SK-N-SH (cell line): ENCODE measurements at regions not wholly inside any gene's neighbourhood (a gene's known extent, or its start where the extent isn't known, plus 50 kb on each side); places are given as distances from the start of the nearest gene placed in this dataset.

ENCODE experiments used
- CTCF ChIA-PET: fragments of 300-600, 350-600 bp; formaldehyde crosslinking; extraction: SDS; loops from one replicate; lab custom pipeline; 2021; lab: Yijun Ruan, JAX
- POLR2A ChIA-PET: fragments of 350-600 bp; sonication (Branson Sonifier 250); formaldehyde crosslinking; extraction: SDS; loops from one replicate; lab custom pipeline; 2020; ENCODE audit warnings: antibody characterized with exemption, inconsistent platforms; lab: Yijun Ruan, JAX
- DNase-seq: peaks from one replicate; pipeline ENCODE4 v3.0.0; 2012
- H2AFZ ChIP-seq: fragments of 200-600 bp; sonication (generic); 2 replicates; pipeline ENCODE4 v1.8.1; 2016; ENCODE audit warnings: antibody characterized with exemption, mild to moderate bottlenecking, low read depth
- H3F3A ChIP-seq: fragments of 200-600 bp; sonication (generic); replicated peaks from 2 replicates; pipeline ENCODE3; 2016; ENCODE audit warnings: antibody characterized with exemption, mild to moderate bottlenecking; ENCODE audit not compliant: insufficient read depth
- H3K27ac ChIP-seq, 2 experiments: fragments of 200-500 bp in 1 of 2; fragments of 200-600 bp in 1 of 2; sonication (Bioruptor generic) in 1 of 2; sonication (generic), shearing (Covaris generic) in 1 of 2; 2 replicates each; pipeline versions ENCODE4 v1.5.1 to v1.6.1; 2014 to 2016; ENCODE audit warnings: low read depth in 2 of 2, inconsistent platforms in 1 of 2, low read length in 1 of 2, mild to moderate bottlenecking in 1 of 2, mixed read lengths in 1 of 2
- H3K27me3 ChIP-seq: fragments of 200-600 bp; sonication (generic), shearing (Covaris generic); 2 replicates; pipeline ENCODE4 v1.6.1; 2016; ENCODE audit warnings: mixed run types; ENCODE audit not compliant: insufficient read depth
- H3K36me3 ChIP-seq, 2 experiments: fragments of 200-500 bp in 1 of 2; fragments of 200-600 bp in 1 of 2; sonication (Bioruptor generic) in 1 of 2; sonication (generic) in 1 of 2; replicated peaks in 1 of 2; 2 replicates each; pipeline versions ENCODE3 to v1.5.1; 2014 to 2016; ENCODE audit warnings: low read length in 1 of 2, mild to moderate bottlenecking in 1 of 2; ENCODE audit not compliant: insufficient read depth in 2 of 2, control insufficient read depth in 1 of 2
- H3K4me1 ChIP-seq, 2 experiments: fragments of 200-500 bp in 1 of 2; fragments of 200-600 bp in 1 of 2; sonication (Bioruptor generic) in 1 of 2; sonication (generic), shearing (Covaris generic) in 1 of 2; 2 replicates each; pipeline versions ENCODE4 v1.5.1 to v1.6.1; 2014 to 2016; ENCODE audit warnings: low read depth in 1 of 2, low read length in 1 of 2, mixed run types in 1 of 2; ENCODE audit not compliant: insufficient read depth in 2 of 2, control insufficient read depth in 1 of 2
- H3K4me2 ChIP-seq: fragments of 200-600 bp; sonication (generic), shearing (Covaris generic); 2 replicates; pipeline ENCODE4 v1.6.1; 2017; ENCODE audit warnings: mixed run types
- H3K4me3 ChIP-seq, 2 experiments: fragments of 200-500 bp in 1 of 2; fragments of 200-600 bp in 1 of 2; sonication (Bioruptor generic) in 1 of 2; sonication (generic), shearing (Covaris generic) in 1 of 2; 2 replicates each; pipeline versions ENCODE4 v1.5.1 to v1.8.1; 2014 to 2016; ENCODE audit warnings: low read depth in 2 of 2, inconsistent platforms in 1 of 2, low read length in 1 of 2, mild to moderate bottlenecking in 1 of 2, mixed read lengths in 1 of 2, moderate library complexity in 1 of 2
- H3K79me2 ChIP-seq: fragments of 200-600 bp; sonication (generic); 2 replicates; pipeline ENCODE4 v1.8.1; 2017; ENCODE audit warnings: mild to moderate bottlenecking; ENCODE audit not compliant: insufficient read depth
- H3K9ac ChIP-seq: fragments of 200-600 bp; sonication (generic); 2 replicates; pipeline ENCODE4 v1.6.1; 2017; ENCODE audit warnings: mixed run types
- H3K9me2 ChIP-seq: fragments of 200-600 bp; sonication (generic); 2 replicates; pipeline ENCODE4 v1.6.1; 2017; ENCODE audit warnings: mixed run types
- H3K9me3 ChIP-seq: fragments of 200-600 bp; sonication (generic); 2 replicates; pipeline ENCODE4 v1.6.1; 2017; ENCODE audit warnings: mixed run types, mild to moderate bottlenecking, moderate library complexity
- H4K20me1 ChIP-seq: fragments of 200-600 bp; sonication (generic); 2 replicates; pipeline ENCODE4 v1.6.1; 2017; ENCODE audit warnings: mild to moderate bottlenecking, mixed run types; ENCODE audit not compliant: insufficient read depth
- ELF1 ChIP-seq: IDR thresholded peaks from 2 replicates; pipeline ENCODE4 v1.4.0; 2012
- FOSL2 ChIP-seq: IDR thresholded peaks from 2 replicates; pipeline ENCODE4 v1.4.0; 2012; ENCODE audit warnings: low read depth, mild to moderate bottlenecking, moderate library complexity, borderline replicate concordance
- GABPA ChIP-seq: IDR thresholded peaks from 2 replicates; pipeline ENCODE4 v1.4.0; 2012; ENCODE audit warnings: low read depth, mild to moderate bottlenecking
- GATA2 ChIP-seq: sonication (generic); formaldehyde crosslinking; IDR thresholded peaks from 2 replicates; pipeline ENCODE4 v1.5.0; 2020; ENCODE audit warnings: mild to moderate bottlenecking, missing genetic modification reagents
- NRF1 ChIP-seq: IDR thresholded peaks from 2 replicates; pipeline ENCODE4 v1.6.1; 2012; ENCODE audit warnings: low read depth, mild to moderate bottlenecking, low read length
- RCOR1 ChIP-seq: fragments of 150-350 bp; IDR thresholded peaks from 2 replicates; pipeline ENCODE4 v1.6.1; 2017; ENCODE audit warnings: antibody characterized with exemption, low read length
- REST ChIP-seq: IDR thresholded peaks from 2 replicates; pipeline ENCODE4 v1.6.1; 2012; ENCODE audit warnings: mild to moderate bottlenecking, low read depth, low read length, moderate library complexity
- TAF1 ChIP-seq: IDR thresholded peaks from 2 replicates; pipeline ENCODE4 v1.6.1; 2012; ENCODE audit warnings: low read depth, mild to moderate bottlenecking, low read length, moderate library complexity, borderline replicate concordance
- TEAD4 ChIP-seq: IDR thresholded peaks from 2 replicates; pipeline ENCODE4 v1.4.0; 2012; ENCODE audit warnings: mild to moderate bottlenecking, borderline replicate concordance; ENCODE audit not compliant: insufficient read depth
- YY1 ChIP-seq: IDR thresholded peaks from 2 replicates; pipeline ENCODE4 v1.4.0; 2012; ENCODE audit warnings: low read depth, mild to moderate bottlenecking
- ZBTB33 ChIP-seq: IDR thresholded peaks from 2 replicates; pipeline ENCODE4 v1.4.0; 2012; ENCODE audit warnings: low read depth, borderline replicate concordance
- WGBS: methylation state at CpG from one replicate; pipeline ENCODE4 v1.1.6; 2017; ENCODE audit warnings: low lambda C conversion rate; 5-methylcytosine and 5-hydroxymethylcytosine counted together
- TF ChIP-seq, protein P1 (sequence below): fragments of 200-600 bp; sonication (generic); IDR thresholded peaks from 2 replicates; pipeline ENCODE4 v1.6.1; 2017; ENCODE audit warnings: antibody characterized with exemption, mild to moderate bottlenecking, moderate library complexity
- TF ChIP-seq, protein P2 (sequence below): fragments of 150-350 bp; IDR thresholded peaks from 2 replicates; pipeline ENCODE4 v1.6.1; 2017; ENCODE audit warnings: antibody characterized with exemption, low read length, low read depth, borderline replicate concordance
- TF ChIP-seq, protein P3 (sequence below): fragments of 150-350 bp; IDR thresholded peaks from 2 replicates; pipeline ENCODE4 v1.6.1; 2016; ENCODE audit warnings: mild to moderate bottlenecking, low read depth, low read length

DNA sequence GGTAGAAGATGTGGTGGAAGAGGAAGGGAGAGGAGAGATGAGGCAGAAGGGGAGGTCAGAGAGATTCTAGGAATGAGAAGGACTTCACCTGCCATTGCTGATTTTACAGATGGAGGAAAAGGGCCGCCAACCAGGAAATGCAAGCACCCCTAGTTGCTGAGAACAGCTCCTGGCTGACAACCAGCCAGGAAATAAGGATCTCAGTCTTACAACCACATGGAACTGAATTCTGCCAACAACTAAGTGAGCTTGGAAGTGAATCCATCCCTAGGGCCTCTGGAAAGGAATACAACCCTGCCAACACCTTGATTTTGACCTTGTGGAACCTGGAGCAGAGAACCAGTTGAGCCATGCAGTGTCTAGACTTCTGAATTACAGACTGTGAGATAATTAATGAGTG, 86.6 kb downstream of the EDEM1 start (continued):
- TF ChIP-seq REST (no peak), YY1 (no peak), NRF1 (no peak), TEAD4 (no peak)
- TF ChIP-seq, protein P1, sequence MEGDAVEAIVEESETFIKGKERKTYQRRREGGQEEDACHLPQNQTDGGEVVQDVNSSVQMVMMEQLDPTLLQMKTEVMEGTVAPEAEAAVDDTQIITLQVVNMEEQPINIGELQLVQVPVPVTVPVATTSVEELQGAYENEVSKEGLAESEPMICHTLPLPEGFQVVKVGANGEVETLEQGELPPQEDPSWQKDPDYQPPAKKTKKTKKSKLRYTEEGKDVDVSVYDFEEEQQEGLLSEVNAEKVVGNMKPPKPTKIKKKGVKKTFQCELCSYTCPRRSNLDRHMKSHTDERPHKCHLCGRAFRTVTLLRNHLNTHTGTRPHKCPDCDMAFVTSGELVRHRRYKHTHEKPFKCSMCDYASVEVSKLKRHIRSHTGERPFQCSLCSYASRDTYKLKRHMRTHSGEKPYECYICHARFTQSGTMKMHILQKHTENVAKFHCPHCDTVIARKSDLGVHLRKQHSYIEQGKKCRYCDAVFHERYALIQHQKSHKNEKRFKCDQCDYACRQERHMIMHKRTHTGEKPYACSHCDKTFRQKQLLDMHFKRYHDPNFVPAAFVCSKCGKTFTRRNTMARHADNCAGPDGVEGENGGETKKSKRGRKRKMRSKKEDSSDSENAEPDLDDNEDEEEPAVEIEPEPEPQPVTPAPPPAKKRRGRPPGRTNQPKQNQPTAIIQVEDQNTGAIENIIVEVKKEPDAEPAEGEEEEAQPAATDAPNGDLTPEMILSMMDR = no peak

GRCh38 chr3:5275529-5275928, 88.0 kb downstream of the EDEM1 start:
- no peak overlapping the region for H3K4me2 ChIP-seq
- H3K9me3 ChIP-seq = no peaks in the 10 kb centered on the region; the same call in 1 of the 2 replicates
- no peaks in the 10 kb centered on the region for H3K9me2 ChIP-seq
- no peak for TF ChIP-seq ELF1
- H3K4me1 ChIP-seq = no peaks in the 10 kb centered on the region
- no peak overlapping the region for H3K27ac ChIP-seq
- H4K20me1 ChIP-seq = no peaks in the 10 kb centered on the region
- H3K9ac ChIP-seq = no peak overlapping the region
- no peak for DNase-seq
- no peaks in the 10 kb centered on the region for H3F3A ChIP-seq
- H3K4me3 ChIP-seq = no peak overlapping the region
- 26% methylated on average over 2 of the region's 2 CpGs for WGBS
- ChIA-PET POLR2A (no interaction called here), CTCF (no interaction called here)
- H3K36me3 ChIP-seq = no peaks in the 10 kb centered on the region
- no peaks in the 10 kb centered on the region for H3K79me2 ChIP-seq
- H3K27me3 ChIP-seq = no peaks in the 10 kb centered on the region
- no peak overlapping the region for H2AFZ ChIP-seq

DNA sequence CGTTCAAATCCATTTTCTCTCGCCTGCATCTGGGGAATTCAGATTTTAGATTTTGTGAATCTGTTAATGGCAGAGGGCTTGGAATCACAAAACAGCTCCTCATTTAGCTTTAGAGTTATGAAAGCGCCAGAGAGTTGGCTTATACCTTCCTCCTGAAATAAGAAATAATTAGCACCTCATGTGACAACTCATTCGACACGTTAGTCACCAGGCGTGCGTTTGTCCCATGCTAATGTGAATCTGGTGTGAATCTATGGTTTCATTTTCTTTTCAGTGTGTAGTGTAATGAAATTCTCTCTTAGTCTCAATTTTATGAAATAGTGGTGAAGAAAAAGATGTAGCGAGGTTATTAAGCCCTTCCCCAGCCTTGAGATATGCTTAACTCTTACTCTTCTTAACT, 89.4 kb downstream of the EDEM1 start:
- Histone ChIP-seq H3K4me3 (no peak overlapping the region), H2AFZ (no peak overlapping the region), H3K36me3 (no peaks in the 10 kb centered on the region), H3F3A (no peaks in the 10 kb centered on the region), H3K4me2 (no peak overlapping the region), H3K9me2 (no peaks in the 10 kb centered on the region), H3K27ac (no peak overlapping the region), H3K27me3 (no peaks in the 10 kb centered on the region), H3K9me3 (peaks cover 6% of the 10 kb centered on the region; the same call in 1 of the 2 replicates), H3K4me1 (no peaks in the 10 kb centered on the region), H3K9ac (no peak overlapping the region), H3K79me2 (no peaks in the 10 kb centered on the region), H4K20me1 (no peaks in the 10 kb centered on the region)
- ChIA-PET POLR2A (no interaction called here), CTCF (no interaction called here)
- WGBS = 53% methylated on average over 8 of the region's 8 CpGs
- no peak for DNase-seq
- TF ChIP-seq, protein P1 = no peak
- TF ChIP-seq, protein P2, sequence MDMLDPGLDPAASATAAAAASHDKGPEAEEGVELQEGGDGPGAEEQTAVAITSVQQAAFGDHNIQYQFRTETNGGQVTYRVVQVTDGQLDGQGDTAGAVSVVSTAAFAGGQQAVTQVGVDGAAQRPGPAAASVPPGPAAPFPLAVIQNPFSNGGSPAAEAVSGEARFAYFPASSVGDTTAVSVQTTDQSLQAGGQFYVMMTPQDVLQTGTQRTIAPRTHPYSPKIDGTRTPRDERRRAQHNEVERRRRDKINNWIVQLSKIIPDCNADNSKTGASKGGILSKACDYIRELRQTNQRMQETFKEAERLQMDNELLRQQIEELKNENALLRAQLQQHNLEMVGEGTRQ = no peak
- no peak for TF ChIP-seq ZBTB33
- TF ChIP-seq RCOR1 = no peak
- TF ChIP-seq GATA2 (CRISPR knock-in tag) = no peak
- TF ChIP-seq GABPA = no peak
- no peak for TF ChIP-seq TAF1
- TF ChIP-seq, protein P3, sequence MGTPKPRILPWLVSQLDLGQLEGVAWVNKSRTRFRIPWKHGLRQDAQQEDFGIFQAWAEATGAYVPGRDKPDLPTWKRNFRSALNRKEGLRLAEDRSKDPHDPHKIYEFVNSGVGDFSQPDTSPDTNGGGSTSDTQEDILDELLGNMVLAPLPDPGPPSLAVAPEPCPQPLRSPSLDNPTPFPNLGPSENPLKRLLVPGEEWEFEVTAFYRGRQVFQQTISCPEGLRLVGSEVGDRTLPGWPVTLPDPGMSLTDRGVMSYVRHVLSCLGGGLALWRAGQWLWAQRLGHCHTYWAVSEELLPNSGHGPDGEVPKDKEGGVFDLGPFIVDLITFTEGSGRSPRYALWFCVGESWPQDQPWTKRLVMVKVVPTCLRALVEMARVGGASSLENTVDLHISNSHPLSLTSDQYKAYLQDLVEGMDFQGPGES = no peak
- no peak for TF ChIP-seq FOSL2
